MM.1S (cell line): ENCODE measurements at regions not wholly inside any gene's neighbourhood (a gene's known extent, or its start where the extent isn't known, plus 50 kb on each side); places are given as distances from the start of the nearest gene placed in this dataset.

ENCODE experiments used
- CTCF ChIP-seq: fragments of 300-600 bp; sonication (generic); IDR thresholded peaks from 2 replicates; pipeline ENCODE4 v1.5.1; 2016; ENCODE audit warnings: antibody characterized with exemption, low read length, mixed read lengths
- EZH2phosphoT487 ChIP-seq: fragments of 300-600 bp; sonication (generic); IDR thresholded peaks from 2 replicates; pipeline ENCODE4 v1.6.1; 2018; ENCODE audit warnings: antibody characterized with exemption, low read length

- TF ChIP-seq CTCF (no peak), EZH2phosphoT487 (no peak)
Observed at GRCh38 chr16:35141303-35141702, 1681.9 kb downstream of the TP53TG3F start.
